NCI-H1694 treated with DMSO at 0.1 percent for 48 hours (cell line): ENCODE measurements at regions not wholly inside any gene's neighbourhood (a gene's known extent, or its start where the extent isn't known, plus 50 kb on each side); places are given as distances from the start of the nearest gene placed in this dataset.
"Not testable (repeated sequence)": the region's sequence is repeated elsewhere in the genome, so short reads cannot be mapped to it uniquely, and the experiment has no call there.

Source experiments
- DNase-seq: peaks from one replicate; lab custom pipeline; 2025; lab: John Stamatoyannopoulos, UW

DNA sequence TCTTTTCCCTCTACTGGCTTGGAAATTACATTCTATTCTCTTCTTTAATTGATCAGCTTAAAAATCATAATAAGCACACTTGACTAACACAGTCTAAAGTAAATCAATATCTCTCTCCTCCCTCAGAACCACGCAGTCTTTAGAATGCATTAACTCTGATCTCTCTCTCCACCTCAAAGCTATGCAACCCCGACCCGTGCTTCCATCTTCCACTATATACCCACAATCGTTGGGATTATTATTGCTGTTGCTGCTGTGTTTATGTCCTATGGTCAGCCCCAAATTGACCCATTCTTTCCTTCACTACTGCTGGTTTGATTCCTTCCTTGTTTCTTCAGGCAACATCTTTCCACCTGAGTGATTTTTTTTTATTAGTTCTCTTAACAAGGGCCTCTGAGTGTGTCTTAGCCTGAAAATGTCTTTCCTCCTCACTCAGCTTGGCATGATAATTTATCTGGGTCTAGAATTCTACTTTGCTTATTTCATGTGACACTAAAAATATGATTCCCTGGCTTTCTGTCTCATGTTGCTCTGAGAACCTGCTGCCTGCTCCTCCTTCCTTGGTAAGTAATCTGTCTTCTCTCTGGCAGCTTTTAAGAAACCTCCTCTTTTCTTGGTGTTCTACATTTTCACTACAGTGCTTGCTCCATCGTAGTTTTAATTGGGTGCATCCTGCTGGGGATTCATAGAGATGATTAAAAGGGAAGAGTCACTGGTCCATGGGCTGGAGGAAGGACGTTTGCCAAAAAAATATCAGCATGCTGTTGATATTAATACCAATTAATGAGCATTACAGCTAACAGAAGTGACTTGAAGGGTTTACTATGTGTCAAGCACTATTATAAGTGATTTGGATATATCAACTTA lies 472.2 kb downstream of the MATN1 start:
- DNase-seq, result no peak

- no peak for DNase-seq
Observed at GRCh38 chr1:30250338-30250983, 472.9 kb downstream of the MATN1 start.

GRCh38 chr1:30249446-30250337 lies 473.7 kb downstream of the MATN1 start:
- DNase-seq, result no peak

- DNase-seq, result no peak
Observed at GRCh38 chr1:30248774-30249173, 474.6 kb downstream of the MATN1 start.

- no peak for DNase-seq
Observed at GRCh38 chr1:30248373-30248772, 475.0 kb downstream of the MATN1 start.

GRCh38 chr1:30244801-30245200 lies 478.6 kb downstream of the MATN1 start:
- no peak for DNase-seq

- DNase-seq, result no peak
Observed at GRCh38 chr1:30242722-30243457, 480.5 kb downstream of the MATN1 start.

DNA sequence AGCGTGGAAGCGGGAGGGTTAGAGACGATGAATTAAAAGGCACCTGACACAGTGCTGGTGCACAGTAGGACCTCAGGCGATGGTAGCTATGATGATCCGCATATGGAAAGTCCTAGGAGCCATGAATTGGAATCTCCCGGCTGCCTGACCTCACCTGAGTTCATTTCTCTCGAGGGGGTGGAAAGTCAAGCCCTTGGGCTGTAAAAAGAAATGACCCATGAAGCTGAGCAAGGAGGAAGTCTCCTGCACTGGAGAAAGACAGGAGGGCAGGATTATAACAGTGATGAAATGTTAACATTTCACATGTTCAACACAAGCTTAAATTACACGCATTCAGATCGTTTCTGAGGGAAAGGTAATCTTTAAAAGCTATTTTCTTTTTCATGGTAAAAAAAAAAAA lies 481.2 kb downstream of the MATN1 start:
- DNase-seq, result no peak

GRCh38 chr1:30241681-30242080 lies 481.7 kb downstream of the MATN1 start:
- DNase-seq, result no peak

DNA sequence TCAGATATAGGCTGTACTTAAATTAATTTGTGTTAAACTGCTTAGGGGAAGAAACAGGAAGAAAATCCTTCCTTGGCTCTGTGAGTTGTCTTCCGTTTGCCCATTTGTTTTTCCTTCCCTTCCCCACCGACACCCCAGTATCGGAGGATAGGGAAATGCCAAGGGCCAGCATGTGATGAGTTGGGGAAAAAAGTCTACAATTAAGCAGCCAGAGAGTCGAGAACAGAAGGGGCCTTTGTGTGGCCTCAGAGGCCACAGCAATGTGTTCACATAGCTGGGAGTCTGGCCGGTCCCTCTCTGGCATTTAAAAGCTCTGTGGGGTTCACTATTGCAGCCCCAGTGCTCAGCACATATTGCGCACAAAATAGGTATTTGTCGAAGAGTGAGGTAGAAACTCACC lies 489.3 kb downstream of the MATN1 start:
- no peak for DNase-seq

GRCh38 chr1:30232288-30232899 lies 491.0 kb downstream of the MATN1 start:
- no peak for DNase-seq

- DNase-seq, result no peak
Observed at GRCh38 chr1:30229960-30230359, 493.4 kb downstream of the MATN1 start.

DNA sequence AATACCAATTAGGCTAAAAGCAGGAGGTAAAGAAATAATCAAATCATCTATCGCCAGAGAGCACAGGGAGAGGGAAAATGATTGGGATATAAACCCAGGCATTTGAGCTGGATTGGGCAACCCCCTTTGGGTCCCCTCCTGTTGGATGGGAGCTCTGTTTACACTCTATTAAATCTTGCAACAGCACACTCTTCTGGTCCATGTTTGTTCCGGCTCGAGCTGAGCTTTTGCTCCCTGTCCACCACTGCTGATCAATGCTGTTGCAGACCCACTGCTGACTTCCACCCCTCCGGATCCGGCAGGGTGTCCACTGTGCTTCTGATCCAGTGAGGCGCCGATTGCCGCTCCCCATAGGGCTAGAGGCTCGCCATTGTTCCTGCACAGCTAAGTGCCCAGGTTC lies 493.8 kb downstream of the MATN1 start:
- no peak for DNase-seq

GRCh38 chr1:30226648-30227047 lies 496.7 kb downstream of the MATN1 start:
- DNase-seq, result no peak

- no peak for DNase-seq
Observed at GRCh38 chr1:30225357-30225756, 498.0 kb downstream of the MATN1 start.

DNA sequence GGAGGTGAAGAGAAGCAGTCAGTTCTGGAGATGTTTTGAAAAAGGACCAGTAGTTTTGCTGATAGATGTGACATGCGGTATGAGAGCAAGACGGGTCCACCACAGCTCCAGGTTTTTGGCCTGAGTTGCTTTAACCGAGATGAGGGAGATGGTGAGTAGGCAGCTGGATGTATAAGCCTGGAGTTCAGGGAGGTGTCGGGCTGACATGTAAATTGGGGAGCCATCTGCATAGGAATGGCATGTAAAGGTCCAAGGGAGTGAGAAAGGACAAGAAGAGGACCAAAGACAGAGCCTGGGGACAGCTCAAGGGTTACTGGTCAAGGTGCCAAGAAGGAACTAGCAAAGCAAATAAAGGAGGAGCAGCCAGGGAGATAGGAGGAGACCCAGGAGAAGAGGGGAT lies 503.7 kb downstream of the MATN1 start:
- DNase-seq, result no peak

GRCh38 chr1:30218438-30218837 lies 504.9 kb downstream of the MATN1 start:
- no peak for DNase-seq

- DNase-seq, result no peak
Observed at GRCh38 chr1:30216602-30217001, 506.8 kb downstream of the MATN1 start.

DNA sequence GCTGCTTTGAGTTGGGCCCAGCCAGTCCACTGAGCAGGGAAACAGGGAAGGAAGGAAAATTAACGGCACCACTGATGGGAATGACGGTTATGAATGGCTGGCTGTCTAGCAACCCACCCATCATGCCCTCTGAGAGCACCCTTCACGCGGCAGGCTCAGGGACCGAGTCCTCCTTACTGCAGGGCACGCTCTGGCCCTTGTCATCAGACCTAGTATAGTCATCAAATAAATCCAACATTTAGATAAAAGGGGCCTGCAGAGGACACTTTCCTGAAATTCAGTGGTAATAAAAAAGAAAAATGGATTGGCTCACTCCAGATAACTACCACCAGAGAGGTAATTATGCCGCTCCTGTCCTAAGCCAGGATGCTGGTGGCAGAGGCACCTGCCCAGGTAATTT lies 509.4 kb downstream of the MATN1 start:
- no peak for DNase-seq

DNA sequence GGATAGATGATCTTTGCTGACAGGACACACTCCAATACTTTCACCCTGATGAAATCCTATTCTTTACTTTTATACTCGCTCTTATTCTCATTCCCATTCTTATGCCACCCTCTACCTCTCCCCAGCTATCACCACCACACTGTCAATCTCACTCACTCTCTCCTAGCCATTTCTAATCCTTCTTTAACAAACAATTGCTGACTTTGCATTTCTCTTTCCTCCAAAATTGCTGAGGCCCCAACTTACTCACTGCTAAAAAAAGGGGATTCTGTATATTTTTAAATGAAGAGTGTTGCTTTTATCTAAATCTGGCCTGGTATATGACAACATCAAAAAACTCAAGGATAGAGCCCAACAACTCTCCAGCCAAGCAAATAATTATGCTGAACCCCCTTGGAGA lies 515.4 kb downstream of the MATN1 start:
- DNase-seq, result not testable (repeated sequence)

DNA sequence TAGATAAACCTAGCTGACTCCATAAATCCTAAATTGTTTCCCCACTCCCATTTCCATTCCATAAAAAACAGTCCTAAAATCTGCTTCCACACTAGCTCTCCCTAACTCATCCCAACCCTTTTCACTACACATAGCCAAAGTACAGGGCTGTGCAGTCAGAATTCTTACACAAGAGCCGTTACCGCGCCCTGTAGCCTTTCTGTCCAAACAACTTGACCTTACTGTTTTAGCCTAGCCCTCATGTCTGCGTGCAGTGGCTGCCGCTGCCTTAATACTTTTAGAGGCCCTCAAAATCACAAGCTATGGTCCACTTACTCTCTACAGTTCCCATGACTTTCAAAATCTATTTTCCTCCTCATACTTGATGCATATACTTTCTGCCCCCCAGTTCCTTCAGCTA lies 516.8 kb downstream of the MATN1 start:
- not testable (repeated sequence) for DNase-seq
